Spinal cord (tissue), 9 donors: ENCODE measurements at regions not wholly inside any gene's neighbourhood (a gene's known extent, or its start where the extent isn't known, plus 50 kb on each side); places are given as distances from the start of the nearest gene placed in this dataset.
A peak's percentile ranks its signal among the peaks of the same experiment; 100 is the strongest.

Source experiments
- DNase-seq, 6 donors: peaks; one replicate each; pipeline versions ENCODE4 v3.0.0 to v3.0.0-alpha.2; 2013 to 2015; ENCODE audit warnings: low spot score in 6 of 6, low read depth in 4 of 6
- H3K27ac ChIP-seq: one replicate; pipeline ENCODE4 v1.5.1; 2013; ENCODE audit warnings: low read depth, low read length, control low read depth
- H3K27me3 ChIP-seq: one replicate; pipeline ENCODE4 v1.6.1; 2013; ENCODE audit warnings: low read length; ENCODE audit not compliant: control insufficient read depth, insufficient read depth
- H3K36me3 ChIP-seq: one replicate; pipeline ENCODE4 v1.6.1; 2013; ENCODE audit warnings: low read length; ENCODE audit not compliant: control insufficient read depth, insufficient read depth
- H3K4me1 ChIP-seq: one replicate; pipeline ENCODE4 v1.6.1; 2013; ENCODE audit warnings: low read length; ENCODE audit not compliant: control insufficient read depth, insufficient read depth
- H3K4me3 ChIP-seq: one replicate; pipeline ENCODE4 v1.5.1; 2013; ENCODE audit warnings: low read depth, low read length, control low read depth
- H3K9me3 ChIP-seq: one replicate; pipeline ENCODE4 v1.6.1; 2013; ENCODE audit warnings: low read length; ENCODE audit not compliant: control insufficient read depth, insufficient read depth
- WGBS: methylation state at CpG from one replicate; pipeline ENCODE4 v1.1.5; 2013; ENCODE audit warnings: missing lambda C conversion rate; ENCODE audit not compliant: insufficient coverage; 5-methylcytosine and 5-hydroxymethylcytosine counted together
- donor health status: healthy.

GRCh38 chr12:24081606-24082005 lies 132.1 kb upstream of the SOX5 start:
- H3K9me3 ChIP-seq: no peaks in the 10 kb centered on the region
- no peaks in the 10 kb centered on the region for H3K4me1 ChIP-seq
- H3K27me3 ChIP-seq: no peaks in the 10 kb centered on the region
- H3K36me3 ChIP-seq: no peaks in the 10 kb centered on the region
- peak overlapping the region; percentile 61 for H3K27ac ChIP-seq
- WGBS: 16% methylated on average over 3 of the region's 7 CpGs
- peak in 1 of 6 donors; percentile 60 for DNase-seq
- H3K4me3 ChIP-seq: no peak overlapping the region

- DNase-seq: peak in 1 of 6 donors; percentile 71
- Histone ChIP-seq H3K4me1 (no peaks in the 10 kb centered on the region), H3K9me3 (no peaks in the 10 kb centered on the region), H3K4me3 (no peak overlapping the region), H3K27me3 (no peaks in the 10 kb centered on the region), H3K36me3 (no peaks in the 10 kb centered on the region), H3K27ac (peak overlapping the region; percentile 61)
- no CpG with 5 or more reads among the region's 4 CpGs for WGBS
Measured at GRCh38 chr12:24081092-24081529, 131.6 kb upstream of the SOX5 start.

GRCh38 chr12:24080465-24080864 lies 131.0 kb upstream of the SOX5 start:
- no peaks in the 10 kb centered on the region for H3K36me3 ChIP-seq
- no peaks in the 10 kb centered on the region for H3K4me1 ChIP-seq
- H3K27me3 ChIP-seq: no peaks in the 10 kb centered on the region
- H3K9me3 ChIP-seq: no peaks in the 10 kb centered on the region
- no peak overlapping the region for H3K27ac ChIP-seq
- H3K4me3 ChIP-seq: no peak overlapping the region
- DNase-seq: no peak

- Histone ChIP-seq H3K4me1 (no peaks in the 10 kb centered on the region), H3K4me3 (no peak overlapping the region), H3K36me3 (no peaks in the 10 kb centered on the region), H3K27ac (no peak overlapping the region), H3K9me3 (no peaks in the 10 kb centered on the region), H3K27me3 (no peaks in the 10 kb centered on the region)
- no CpG with 5 or more reads among the region's 2 CpGs for WGBS
- no peak for DNase-seq
Measured at GRCh38 chr12:24079083-24079482, 129.6 kb upstream of the SOX5 start.

GRCh38 chr12:24078318-24078765 lies 128.9 kb upstream of the SOX5 start:
- no peaks in the 10 kb centered on the region for H3K36me3 ChIP-seq
- H3K27ac ChIP-seq: no peak overlapping the region
- H3K9me3 ChIP-seq: no peaks in the 10 kb centered on the region
- H3K27me3 ChIP-seq: no peaks in the 10 kb centered on the region
- no peaks in the 10 kb centered on the region for H3K4me1 ChIP-seq
- no peak for DNase-seq
- no CpG with 5 or more reads among the region's 1 CpG for WGBS
- no peak overlapping the region for H3K4me3 ChIP-seq

GRCh38 chr12:24077161-24077560 lies 127.7 kb upstream of the SOX5 start:
- Histone ChIP-seq H3K27me3 (no peaks in the 10 kb centered on the region), H3K4me3 (no peak overlapping the region), H3K36me3 (no peaks in the 10 kb centered on the region), H3K27ac (no peak overlapping the region), H3K4me1 (no peaks in the 10 kb centered on the region), H3K9me3 (no peaks in the 10 kb centered on the region)
- 80% methylated on average over 2 of the region's 5 CpGs for WGBS
- peak in 1 of 6 donors; percentile 77 for DNase-seq

- H3K4me3 ChIP-seq: no peak overlapping the region
- no CpG with 5 or more reads among the region's 1 CpG for WGBS
- H3K27ac ChIP-seq: no peak overlapping the region
- no peaks in the 10 kb centered on the region for H3K9me3 ChIP-seq
- no peaks in the 10 kb centered on the region for H3K27me3 ChIP-seq
- no peaks in the 10 kb centered on the region for H3K4me1 ChIP-seq
- no peak for DNase-seq
- no peaks in the 10 kb centered on the region for H3K36me3 ChIP-seq
Measured at GRCh38 chr12:24075650-24076049, 126.2 kb upstream of the SOX5 start.

- H3K9me3 ChIP-seq: no peaks in the 10 kb centered on the region
Measured at GRCh38 chr12:24073170-24073810, 123.8 kb upstream of the SOX5 start.

GRCh38 chr12:24072302-24072701 lies 122.8 kb upstream of the SOX5 start:
- Histone ChIP-seq H3K4me1 (peaks cover 4% of the 10 kb centered on the region), H3K27ac (no peak overlapping the region), H3K27me3 (no peaks in the 10 kb centered on the region), H3K4me3 (no peak overlapping the region), H3K36me3 (no peaks in the 10 kb centered on the region), H3K9me3 (no peaks in the 10 kb centered on the region)
- no peak for DNase-seq
- WGBS: no CpG with 5 or more reads among the region's 1 CpG

More at GRCh38 chr12:24073170-24073810, 123.8 kb upstream of the SOX5 start:
- Histone ChIP-seq H3K36me3 (no peaks in the 10 kb centered on the region), H3K4me1 (peaks cover 4% of the 10 kb centered on the region), H3K4me3 (no peak overlapping the region), H3K27me3 (no peaks in the 10 kb centered on the region), H3K27ac (no peak overlapping the region)
- 93% methylated on average over 2 of the region's 3 CpGs for WGBS
- DNase-seq: no peak

- WGBS: no CpG with 5 or more reads among the region's 1 CpG
- Histone ChIP-seq H3K27me3 (no peaks in the 10 kb centered on the region), H3K4me3 (no peak overlapping the region), H3K27ac (no peak overlapping the region), H3K36me3 (no peaks in the 10 kb centered on the region), H3K9me3 (no peaks in the 10 kb centered on the region), H3K4me1 (peaks cover 4% of the 10 kb centered on the region)
- no peak for DNase-seq
Measured at GRCh38 chr12:24071842-24072241, 122.4 kb upstream of the SOX5 start.
